Right lobe of liver (tissue), 4 donors: ENCODE measurements at regions not wholly inside any gene's neighbourhood (a gene's known extent, or its start where the extent isn't known, plus 50 kb on each side); places are given as distances from the start of the nearest gene placed in this dataset.

ENCODE experiments used
- CTCF ChIP-seq, 4 donors: fragments of 200-600 bp in 3 of 4; fragments of 450-650 bp in 1 of 4; IDR thresholded peaks; one replicate each; pipeline versions ENCODE4 v1.5.1 to v1.8.0; 2016 to 2022; ENCODE audit warnings: antibody characterized with exemption in 4 of 4, mild to moderate bottlenecking in 2 of 4
- POLR2A ChIP-seq: fragments of 450-650 bp; IDR thresholded peaks from one replicate; pipeline ENCODE4 v1.6.1; 2017; ENCODE audit warnings: antibody characterized with exemption, mild to moderate bottlenecking
- donor health status: DM: no; HTN: no; CAD: no.
- donor health status: DM: no; HTN: no; CAD: no.
- donor health status: DM: no; HTN: yes; CAD: no.

- TF ChIP-seq POLR2A (no peak), CTCF (IDR thresholded peaks at IDR 0.05) (no peak)
These were observed 97.7 kb upstream of the MON1B start for GRCh38 chr16:77093309-77093708.
